Osteoblast (primary cell): ENCODE measurements at regions not wholly inside any gene's neighbourhood (a gene's known extent, or its start where the extent isn't known, plus 50 kb on each side); places are given as distances from the start of the nearest gene placed in this dataset.

Experiments
- DNase-seq: peaks from one replicate; pipeline ENCODE4 v3.0.0; 2011; ENCODE audit warnings: low spot score, mixed read lengths; ENCODE audit not compliant: insufficient read length; ENCODE audit errors: missing footprints
- H2AFZ ChIP-seq: 2 replicates; pipeline ENCODE4 v1.6.0; 2011; ENCODE audit warnings: mild to moderate bottlenecking, low read length
- H3K27ac ChIP-seq: 2 replicates; pipeline ENCODE4 v1.5.1; 2011; ENCODE audit warnings: mild to moderate bottlenecking, low read depth, low read length, moderate library complexity
- H3K27me3 ChIP-seq: 2 replicates; pipeline ENCODE4 v1.6.0; 2012; ENCODE audit warnings: mild to moderate bottlenecking, control low read depth, inconsistent platforms, low read length, moderate library complexity; ENCODE audit not compliant: insufficient read depth
- H3K36me3 ChIP-seq: 2 replicates; pipeline ENCODE4 v1.5.1; 2011; ENCODE audit warnings: mild to moderate bottlenecking, low read length, control low read depth, moderate library complexity; ENCODE audit not compliant: insufficient read depth
- H3K4me1 ChIP-seq: 2 replicates; pipeline ENCODE4 v1.5.1; 2011; ENCODE audit warnings: mild to moderate bottlenecking, low read length, control low read depth, moderate library complexity; ENCODE audit not compliant: insufficient read depth
- H3K4me2 ChIP-seq: 2 replicates; pipeline ENCODE4 v1.6.0; 2011; ENCODE audit warnings: mild to moderate bottlenecking, low read length; ENCODE audit not compliant: insufficient read depth
- H3K4me3 ChIP-seq: fragments of 200-600 bp; sonication (generic); 3 replicates; pipeline ENCODE4 v1.5.1; 2012; ENCODE audit warnings: mild to moderate bottlenecking, low read length, inconsistent platforms; ENCODE audit not compliant: insufficient read depth
- H3K79me2 ChIP-seq: 2 replicates; pipeline ENCODE4 v1.6.0; 2012; ENCODE audit warnings: mild to moderate bottlenecking, low read length, control low read depth, inconsistent platforms; ENCODE audit not compliant: insufficient read depth
- H3K9me3 ChIP-seq: 2 replicates; pipeline ENCODE4 v1.5.1; 2011; ENCODE audit warnings: low read depth, low read length, control low read depth
- H4K20me1 ChIP-seq: 2 replicates; pipeline ENCODE4 v1.6.0; 2012; ENCODE audit warnings: mild to moderate bottlenecking, low read length, control low read depth; ENCODE audit not compliant: insufficient read depth
- CTCF ChIP-seq: IDR thresholded peaks from 2 replicates; pipeline ENCODE4 v1.5.1; 2011; ENCODE audit warnings: mild to moderate bottlenecking, low read depth, low read length, moderate library complexity; ENCODE audit errors: extremely low read depth

- Histone ChIP-seq H3K4me2 (no peak overlapping the region), H2AFZ (no peak overlapping the region), H3K4me3 (no peak overlapping the region), H3K27me3 (no peaks in the 10 kb centered on the region), H3K4me1 (no peaks in the 10 kb centered on the region), H3K79me2 (no peaks in the 10 kb centered on the region), H3K36me3 (no peaks in the 10 kb centered on the region), H4K20me1 (no peaks in the 10 kb centered on the region), H3K9me3 (peaks cover 4% of the 10 kb centered on the region), H3K27ac (no peak overlapping the region)
- DNase-seq, result no peak
- no peak for TF ChIP-seq CTCF
Measured at GRCh38 chr1:242639104-242639503, 114.6 kb upstream of the PLD5 start.

DNA sequence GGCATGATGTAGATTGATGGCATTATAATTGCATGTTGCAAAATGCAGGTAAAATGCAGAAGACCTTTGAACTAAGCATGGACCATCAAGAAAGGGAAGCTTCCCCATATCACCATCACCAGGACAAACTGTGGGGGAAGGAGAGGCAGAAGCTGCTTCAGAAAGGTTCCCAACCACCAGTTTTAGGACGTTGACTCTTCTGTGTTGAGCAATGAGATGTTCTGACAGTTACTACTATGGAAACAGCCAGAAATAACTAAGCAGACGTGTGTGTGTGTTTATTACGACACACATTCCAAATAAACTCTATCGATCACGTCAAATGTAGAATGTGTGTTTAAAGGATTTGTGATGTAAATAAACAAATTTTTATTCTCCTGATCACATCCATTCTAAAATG, 110.2 kb upstream of the PLD5 start:
- H2AFZ ChIP-seq, result no peak overlapping the region
- H3K4me1 ChIP-seq, result no peaks in the 10 kb centered on the region
- no peak for TF ChIP-seq CTCF
- H3K4me2 ChIP-seq, result no peak overlapping the region
- no peaks in the 10 kb centered on the region for H3K36me3 ChIP-seq
- H3K4me3 ChIP-seq, result no peak overlapping the region
- no peaks in the 10 kb centered on the region for H4K20me1 ChIP-seq
- no peaks in the 10 kb centered on the region for H3K27me3 ChIP-seq
- no peak overlapping the region for H3K27ac ChIP-seq
- H3K79me2 ChIP-seq, result no peaks in the 10 kb centered on the region
- DNase-seq, result no peak
- peaks cover 2% of the 10 kb centered on the region for H3K9me3 ChIP-seq

- Histone ChIP-seq H3K79me2 (no peaks in the 10 kb centered on the region), H3K27me3 (no peaks in the 10 kb centered on the region), H3K4me1 (no peaks in the 10 kb centered on the region), H3K27ac (no peak overlapping the region), H3K9me3 (peaks cover 2% of the 10 kb centered on the region), H2AFZ (no peak overlapping the region), H4K20me1 (no peaks in the 10 kb centered on the region), H3K4me2 (no peak overlapping the region), H3K36me3 (no peaks in the 10 kb centered on the region), H3K4me3 (no peak overlapping the region)
- DNase-seq, result no peak
- no peak for TF ChIP-seq CTCF
Measured at GRCh38 chr1:242629396-242629795, 104.9 kb upstream of the PLD5 start.

- Histone ChIP-seq H3K27me3 (no peaks in the 10 kb centered on the region), H3K4me3 (no peak overlapping the region), H3K9me3 (no peaks in the 10 kb centered on the region), H3K4me2 (no peak overlapping the region), H3K36me3 (no peaks in the 10 kb centered on the region), H2AFZ (no peak overlapping the region), H4K20me1 (no peaks in the 10 kb centered on the region), H3K4me1 (no peaks in the 10 kb centered on the region), H3K79me2 (no peaks in the 10 kb centered on the region), H3K27ac (no peak overlapping the region)
- DNase-seq, result no peak
- no peak for TF ChIP-seq CTCF
Measured at GRCh38 chr1:242623756-242624155, 99.3 kb upstream of the PLD5 start.
